ENCODE measurements at regions not wholly inside any gene's neighbourhood (a gene's known extent, or its start where the extent isn't known, plus 50 kb on each side); places are given as distances from the start of the nearest gene placed in this dataset.

DNA sequence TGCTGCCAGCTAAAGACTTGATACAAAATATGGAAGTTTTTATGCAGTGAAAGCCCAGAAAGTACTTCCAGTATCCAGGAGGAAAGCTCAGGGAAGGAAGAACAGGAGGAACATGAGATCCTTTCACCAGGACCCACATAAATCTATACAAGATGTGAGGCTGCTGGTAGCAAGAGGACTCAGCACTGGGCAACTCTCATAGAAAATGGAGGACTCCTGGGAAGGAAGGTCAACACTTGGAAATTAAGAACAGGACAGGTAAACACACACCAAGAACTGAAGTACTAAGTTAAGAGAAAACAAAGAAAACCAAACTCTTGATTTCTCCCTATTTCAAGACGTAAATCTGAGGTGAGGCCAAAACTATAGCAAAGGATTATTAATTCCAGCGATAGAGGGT, 220.5 kb upstream of the HSF2 start:
- Histone ChIP-seq H2AFZ (ENCODE audit: low read length) (no peak overlapping the region), H3K4me2 (ENCODE audit: low read depth, low read length) (no peak overlapping the region), H3K4me1 (ENCODE audit: insufficient read depth, low read length) (no peaks in the 10 kb centered on the region), H3K27me3 (ENCODE audit: control insufficient read depth in 1 of 2, insufficient read depth in 2 of 2, low read length in 2 of 2) (no peaks in the 10 kb centered on the region; a peak in 1 of 5 replicates), H3K27ac (ENCODE audit: extremely low read length, insufficient read depth, low read length) (no peak overlapping the region), H3K9me3 (ENCODE audit: low read length) (no peaks in the 10 kb centered on the region), H4K20me1 (ENCODE audit: insufficient read depth, low read length) (no peaks in the 10 kb centered on the region), H3K4me3 (replicated peaks in 1 of 3; ENCODE audit: insufficient read depth in 1 of 3, low read depth in 2 of 3, low read length in 3 of 3) (no peak overlapping the region), H3K9ac (ENCODE audit: insufficient read depth, low read depth, low read length) (no peak overlapping the region), H3K36me3 (replicated peaks in 1 of 2; ENCODE audit: control insufficient read depth in 1 of 2, insufficient read depth in 2 of 2, low read length in 2 of 2) (no peaks in the 10 kb centered on the region), H3K79me2 (ENCODE audit: insufficient read depth, low read length) (no peaks in the 10 kb centered on the region)
- in situ Hi-C loops (cut with HindIII; ENCODE audit: extremely low pct_ligation_motif_present, low pct_unique_long_range_greater_than_20kb) (no loop called here), intact Hi-C loops (cut with micrococcal nuclease; ENCODE audit: unreplicated experiment) (no loop called here)
- ChIA-PET CTCF (ENCODE audit: low intra/inter-chr PET ratio, low total read pairs) (no interaction called here), POLR2A (no interaction called here)
- 1% methylated on average over 2 of the region's 2 CpGs for WGBS (ENCODE audit: low lambda C conversion rate)
- ATAC-seq (no peak), FAIRE-seq (no peak), DNase-seq (ENCODE audit: low spot score) (no peak)
- no TSS peak for BruUV-seq (replicated peaks)
- no peak for TF ChIP-seq TCF12 (IDR thresholded peaks at IDR 0.05)
- no peak for TF ChIP-seq TCF12 (CRISPR knock-in tag; IDR thresholded peaks at IDR 0.05)
- TF ChIP-seq, protein P1, sequence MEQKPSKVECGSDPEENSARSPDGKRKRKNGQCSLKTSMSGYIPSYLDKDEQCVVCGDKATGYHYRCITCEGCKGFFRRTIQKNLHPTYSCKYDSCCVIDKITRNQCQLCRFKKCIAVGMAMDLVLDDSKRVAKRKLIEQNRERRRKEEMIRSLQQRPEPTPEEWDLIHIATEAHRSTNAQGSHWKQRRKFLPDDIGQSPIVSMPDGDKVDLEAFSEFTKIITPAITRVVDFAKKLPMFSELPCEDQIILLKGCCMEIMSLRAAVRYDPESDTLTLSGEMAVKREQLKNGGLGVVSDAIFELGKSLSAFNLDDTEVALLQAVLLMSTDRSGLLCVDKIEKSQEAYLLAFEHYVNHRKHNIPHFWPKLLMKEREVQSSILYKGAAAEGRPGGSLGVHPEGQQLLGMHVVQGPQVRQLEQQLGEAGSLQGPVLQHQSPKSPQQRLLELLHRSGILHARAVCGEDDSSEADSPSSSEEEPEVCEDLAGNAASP (CRISPR knock-in tag; IDR thresholded peaks at IDR 0.05; ENCODE audit: borderline replicate concordance): no peak
- TF ChIP-seq ZBTB3 (CRISPR knock-in tag; IDR thresholded peaks at IDR 0.05; ENCODE audit: borderline replicate concordance, low read depth): no peak
- no peak for TF ChIP-seq BCL6 (CRISPR knock-in tag; IDR thresholded peaks at IDR 0.05)
- TF ChIP-seq, protein P2, sequence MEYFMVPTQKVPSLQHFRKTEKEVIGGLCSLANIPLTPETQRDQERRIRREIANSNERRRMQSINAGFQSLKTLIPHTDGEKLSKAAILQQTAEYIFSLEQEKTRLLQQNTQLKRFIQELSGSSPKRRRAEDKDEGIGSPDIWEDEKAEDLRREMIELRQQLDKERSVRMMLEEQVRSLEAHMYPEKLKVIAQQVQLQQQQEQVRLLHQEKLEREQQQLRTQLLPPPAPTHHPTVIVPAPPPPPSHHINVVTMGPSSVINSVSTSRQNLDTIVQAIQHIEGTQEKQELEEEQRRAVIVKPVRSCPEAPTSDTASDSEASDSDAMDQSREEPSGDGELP (IDR thresholded peaks at IDR 0.05; ENCODE audit: borderline replicate concordance, low read depth): no peak
- no peak for TF ChIP-seq ZNF451 (CRISPR knock-in tag; IDR thresholded peaks at IDR 0.05)
- TF ChIP-seq ZBTB7B (CRISPR knock-in tag; IDR thresholded peaks at IDR 0.05): no peak
- TF ChIP-seq, protein P3, sequence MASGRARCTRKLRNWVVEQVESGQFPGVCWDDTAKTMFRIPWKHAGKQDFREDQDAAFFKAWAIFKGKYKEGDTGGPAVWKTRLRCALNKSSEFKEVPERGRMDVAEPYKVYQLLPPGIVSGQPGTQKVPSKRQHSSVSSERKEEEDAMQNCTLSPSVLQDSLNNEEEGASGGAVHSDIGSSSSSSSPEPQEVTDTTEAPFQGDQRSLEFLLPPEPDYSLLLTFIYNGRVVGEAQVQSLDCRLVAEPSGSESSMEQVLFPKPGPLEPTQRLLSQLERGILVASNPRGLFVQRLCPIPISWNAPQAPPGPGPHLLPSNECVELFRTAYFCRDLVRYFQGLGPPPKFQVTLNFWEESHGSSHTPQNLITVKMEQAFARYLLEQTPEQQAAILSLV (CRISPR knock-in tag; IDR thresholded peaks at IDR 0.05; ENCODE audit: borderline replicate concordance): no peak
- no peak for TF ChIP-seq ZNF557 (CRISPR knock-in tag; IDR thresholded peaks at IDR 0.05)
- no peak for TF ChIP-seq CENPX (CRISPR knock-in tag; IDR thresholded peaks at IDR 0.05)
- TF ChIP-seq, protein P4, sequence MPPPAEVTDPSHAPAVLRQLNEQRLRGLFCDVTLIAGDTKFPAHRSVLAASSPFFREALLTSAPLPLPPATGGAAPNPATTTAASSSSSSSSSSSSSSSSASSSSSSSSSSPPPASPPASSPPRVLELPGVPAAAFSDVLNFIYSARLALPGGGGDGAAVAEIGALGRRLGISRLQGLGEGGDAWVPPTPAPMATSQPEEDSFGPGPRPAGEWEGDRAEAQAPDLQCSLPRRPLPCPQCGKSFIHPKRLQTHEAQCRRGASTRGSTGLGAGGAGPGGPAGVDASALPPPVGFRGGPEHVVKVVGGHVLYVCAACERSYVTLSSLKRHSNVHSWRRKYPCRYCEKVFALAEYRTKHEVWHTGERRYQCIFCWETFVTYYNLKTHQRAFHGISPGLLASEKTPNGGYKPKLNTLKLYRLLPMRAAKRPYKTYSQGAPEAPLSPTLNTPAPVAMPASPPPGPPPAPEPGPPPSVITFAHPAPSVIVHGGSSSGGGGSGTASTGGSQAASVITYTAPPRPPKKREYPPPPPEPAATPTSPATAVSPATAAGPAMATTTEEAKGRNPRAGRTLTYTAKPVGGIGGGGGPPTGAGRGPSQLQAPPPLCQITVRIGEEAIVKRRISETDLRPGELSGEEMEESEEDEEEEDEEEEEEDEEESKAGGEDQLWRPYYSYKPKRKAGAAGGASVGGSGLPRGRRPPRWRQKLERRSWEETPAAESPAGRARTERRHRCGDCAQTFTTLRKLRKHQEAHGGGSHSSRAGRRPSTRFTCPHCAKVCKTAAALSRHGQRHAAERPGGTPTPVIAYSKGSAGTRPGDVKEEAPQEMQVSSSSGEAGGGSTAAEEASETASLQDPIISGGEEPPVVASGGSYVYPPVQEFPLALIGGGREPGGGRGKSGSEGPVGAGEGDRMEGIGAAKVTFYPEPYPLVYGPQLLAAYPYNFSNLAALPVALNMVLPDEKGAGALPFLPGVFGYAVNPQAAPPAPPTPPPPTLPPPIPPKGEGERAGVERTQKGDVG (CRISPR knock-in tag; IDR thresholded peaks at IDR 0.05; ENCODE audit: borderline replicate concordance): no peak
- no peak for TF ChIP-seq ISL2 (CRISPR knock-in tag; IDR thresholded peaks at IDR 0.05)
- no peak for TF ChIP-seq SMAD3 (CRISPR knock-in tag; IDR thresholded peaks at IDR 0.05)
- TF ChIP-seq ZSCAN30 (CRISPR knock-in tag; IDR thresholded peaks at IDR 0.05): no peak
- no peak for TF ChIP-seq ZNF124 (CRISPR knock-in tag; IDR thresholded peaks at IDR 0.05)
- no peak for TF ChIP-seq PAWR (CRISPR knock-in tag; IDR thresholded peaks at IDR 0.05; ENCODE audit: borderline replicate concordance)
- TF ChIP-seq NR2F6 (IDR thresholded peaks at IDR 0.05): no peak
- no peak for TF ChIP-seq NR2F6 (CRISPR knock-in tag; IDR thresholded peaks at IDR 0.05)
- no peak for TF ChIP-seq NFKBIZ (CRISPR knock-in tag; IDR thresholded peaks at IDR 0.05)
- TF ChIP-seq ZNF225 (CRISPR knock-in tag; IDR thresholded peaks at IDR 0.05): no peak
